Spleen (tissue), 11 donors: ENCODE measurements at regions not wholly inside any gene's neighbourhood (a gene's known extent, or its start where the extent isn't known, plus 50 kb on each side); places are given as distances from the start of the nearest gene placed in this dataset.

ENCODE experiments used
- DNase-seq: peaks from one replicate; pipeline ENCODE4 v3.0.0-alpha.2; 2020
- H3K27ac ChIP-seq, 8 donors: fragments of 200-600 bp; sonication (generic) in 7 of 8; 1 replicate in 4 of 8; 2 replicates in 4 of 8; pipeline versions ENCODE4 v1.5.0 to v1.8.0; 2016 to 2021; ENCODE audit warnings: inconsistent platforms in 4 of 8, mild to moderate bottlenecking in 4 of 8, moderate library complexity in 1 of 8
- H3K27me3 ChIP-seq, 7 donors: fragments of 200-600 bp; sonication (generic) in 6 of 7; replicated peaks in 1 of 7; 1 replicate in 4 of 7; 2 replicates in 3 of 7; pipeline versions ENCODE4 v1.5.0 to v1.8.0; 2016 to 2021; ENCODE audit warnings: inconsistent platforms in 3 of 7, mild to moderate bottlenecking in 1 of 7
- H3K36me3 ChIP-seq, 6 donors: fragments of 200-600 bp; sonication (generic) in 5 of 6; 1 replicate in 4 of 6; 2 replicates in 2 of 6; pipeline versions ENCODE4 v1.5.0 to v1.8.0; 2016 to 2021; ENCODE audit warnings: inconsistent platforms in 2 of 6
- H3K4me1 ChIP-seq, 6 donors: fragments of 200-600 bp; sonication (generic) in 5 of 6; 1 replicate in 3 of 6; 2 replicates in 3 of 6; pipeline versions ENCODE4 v1.5.0 to v1.8.0; 2016 to 2021; ENCODE audit warnings: inconsistent platforms in 3 of 6
- H3K4me3 ChIP-seq, 8 donors: fragments of 200-600 bp; sonication (generic) in 7 of 8; 1 replicate in 4 of 8; 2 replicates in 4 of 8; pipeline versions ENCODE4 v1.5.0 to v1.8.0; 2016 to 2021; ENCODE audit warnings: inconsistent platforms in 4 of 8, mild to moderate bottlenecking in 4 of 8, moderate library complexity in 2 of 8
- H3K9me3 ChIP-seq, 8 donors: fragments of 200-600 bp; sonication (generic) in 7 of 8; 1 replicate in 4 of 8; 2 replicates in 4 of 8; pipeline versions ENCODE4 v1.5.0 to v1.8.0; 2016 to 2021; ENCODE audit warnings: inconsistent platforms in 4 of 8
- CTCF ChIP-seq, 11 experiments: fragments of 200-600 bp in 7 of 11; fragments of 450-650 bp in 4 of 11; sonication (generic) in 4 of 11; IDR thresholded peaks in 8 of 11; conservative IDR thresholded peaks in 3 of 11; 1 replicate in 7 of 11; 2 replicates in 4 of 11; pipeline versions ENCODE4 v1.4.0 to v1.8.0; 2016 to 2021; ENCODE audit warnings: antibody characterized with exemption in 11 of 11, inconsistent platforms in 4 of 11, mild to moderate bottlenecking in 1 of 11
- POLR2A ChIP-seq, 3 donors: fragments of 450-650 bp; IDR thresholded peaks; one replicate each; pipeline ENCODE4 v1.5.1; 2017; ENCODE audit warnings: antibody characterized with exemption in 3 of 3, mild to moderate bottlenecking in 1 of 3
- POLR2AphosphoS5 ChIP-seq, 3 donors: sonication (generic); formaldehyde crosslinking; IDR thresholded peaks; one replicate each; pipeline ENCODE4 v1.5.1; 2017; ENCODE audit warnings: antibody characterized with exemption in 3 of 3
- WGBS, 5 donors: extraction: QIAGEN DNeasy Blood & Tissue Kit in 3 of 5; methylation state at CpG; one replicate each; pipeline versions ENCODE4 v1.1.5 to v1.1.7; 2013 to 2018; 5-methylcytosine and 5-hydroxymethylcytosine counted together
- intact Hi-C: fragments of 100-400 bp; cut with DNase I; formaldehyde crosslinking; loops from one replicate; pipeline ENCODE4 v1.15.0; 2023; ENCODE audit warnings: low total_unique reads
- donor health status: healthy with polysubstance abuse.
- donor health status: DM: no; HTN: no; CAD: no; lungs with moderate emphysema.
- donor health status: DM: no; HTN: no; CAD: no.
- donor health status: Bipolar disorder and iron deficiency.
- donor health status: healthy.
- donor health status: DM: no; HTN: no; CAD: no.
- donor health status: DM: yes; HTN: yes; CAD: no.

DNA sequence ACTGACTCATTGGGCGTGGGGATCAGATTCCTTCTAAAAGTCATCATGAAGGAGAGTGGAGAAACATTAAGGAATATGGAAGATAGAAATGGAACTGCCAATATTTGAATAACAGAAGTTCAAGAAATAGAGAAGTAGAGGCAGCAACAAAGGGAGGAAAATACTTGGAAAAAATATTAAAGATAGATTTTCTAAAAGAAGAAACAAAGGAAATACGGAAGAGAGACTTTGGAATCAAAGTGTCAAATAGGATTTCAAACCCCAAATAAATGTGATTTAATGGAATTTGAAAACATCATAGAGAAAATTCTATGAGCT, 605.1 kb upstream of the KLF4 start:
- Histone ChIP-seq H3K4me1 (no peaks in the 10 kb centered on the region), H3K9me3 (peaks cover 0 to 10% (median 3%) of the 10 kb centered on the region in 8 donors), H3K27me3 (no peaks in the 10 kb centered on the region), H3K27ac (no peak overlapping the region), H3K36me3 (no peaks in the 10 kb centered on the region), H3K4me3 (no peak overlapping the region)
- TF ChIP-seq POLR2AphosphoS5 (IDR thresholded peaks at IDR 0.05): no peak
- TF ChIP-seq POLR2A (IDR thresholded peaks at IDR 0.05): no peak
- no peak for TF ChIP-seq CTCF (IDR thresholded peaks at IDR 0.05 in 8 of 11, conservative IDR thresholded peaks at IDR 0.05 in 3 of 11)
- intact Hi-C loops: no loop called here
- no peak for DNase-seq
- WGBS, 5 donors: 88 to 97% (median 91%) methylated on average over 2 of the region's 2 CpGs

DNA sequence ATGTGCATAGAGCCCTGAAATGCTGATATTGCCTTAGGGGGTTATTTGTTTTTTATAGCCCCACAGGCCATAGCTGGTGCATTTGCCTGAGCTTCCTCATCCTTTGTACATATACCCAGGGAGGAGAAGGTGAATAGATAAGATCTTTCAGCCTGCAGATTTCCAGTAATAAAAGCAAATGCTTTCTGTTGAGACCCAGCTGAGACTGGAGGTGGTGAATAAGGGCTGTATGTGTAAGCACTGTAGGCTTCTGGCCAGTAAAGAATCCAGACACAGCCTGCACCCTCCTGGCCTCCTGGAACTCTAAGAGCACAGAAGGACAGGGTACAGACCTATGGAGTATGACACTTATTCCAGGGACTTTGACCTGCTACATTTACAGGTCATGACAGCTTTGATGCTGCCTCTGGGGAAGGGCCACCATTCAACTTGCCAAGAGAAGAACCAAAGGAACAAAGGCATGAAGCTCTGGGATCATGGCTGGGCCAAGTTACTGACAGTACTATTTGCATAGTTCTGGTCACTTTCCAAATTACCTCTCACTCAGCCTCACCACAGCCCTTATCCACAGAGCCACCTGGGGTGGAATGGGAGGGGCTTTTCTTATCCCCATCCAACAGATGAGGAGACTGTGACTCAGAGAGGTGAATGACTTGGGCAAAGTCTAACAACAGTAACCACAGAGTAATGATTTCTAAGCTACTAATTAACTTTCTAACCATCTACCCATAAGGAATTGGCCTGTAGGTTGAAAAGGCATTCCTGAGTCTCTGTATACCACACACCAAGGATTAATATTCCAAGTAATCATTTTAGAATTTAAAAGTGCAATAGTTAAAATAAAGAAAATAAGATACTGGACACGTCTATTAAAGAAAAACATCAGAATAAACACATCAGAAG, 604.5 kb upstream of the KLF4 start:
- WGBS, 5 donors: 63 to 88% (median 76%) methylated on average over 1 of the region's 1 CpG
- no peaks in the 10 kb centered on the region for H3K4me1 ChIP-seq
- no peaks in the 10 kb centered on the region for H3K27me3 ChIP-seq
- peaks cover 0 to 10% (median 3%) of the 10 kb centered on the region in 8 donors for H3K9me3 ChIP-seq
- DNase-seq: no peak
- no peak overlapping the region for H3K4me3 ChIP-seq
- H3K36me3 ChIP-seq: no peaks in the 10 kb centered on the region
- H3K27ac ChIP-seq: no peak overlapping the region
- intact Hi-C loops: no loop called here
- TF ChIP-seq POLR2A (IDR thresholded peaks at IDR 0.05): no peak
- no peak for TF ChIP-seq POLR2AphosphoS5 (IDR thresholded peaks at IDR 0.05)
- no peak for TF ChIP-seq CTCF (IDR thresholded peaks at IDR 0.05 in 8 of 11, conservative IDR thresholded peaks at IDR 0.05 in 3 of 11)

DNA sequence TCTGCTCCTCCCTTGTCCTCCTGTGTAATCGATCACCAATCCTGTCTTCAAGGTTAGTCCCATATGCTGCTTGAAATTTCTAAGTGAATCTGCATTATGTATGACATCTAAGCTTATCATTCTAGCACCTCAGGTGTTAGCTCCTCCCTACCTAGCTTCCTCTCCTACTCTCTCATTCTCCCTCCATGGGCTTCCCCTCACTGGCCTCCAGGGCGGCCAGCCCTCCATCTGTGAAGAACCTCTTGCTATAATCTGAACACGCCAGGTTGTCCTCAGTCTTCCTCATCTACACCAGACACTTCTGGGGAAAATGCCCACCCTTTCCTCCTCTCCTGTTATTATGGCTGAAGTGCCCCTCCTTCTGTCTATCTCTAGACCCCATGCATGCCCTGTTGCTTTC, 599.3 kb upstream of the KLF4 start:
- intact Hi-C loops: no loop called here

More for the DNA sequence above, 599.3 kb upstream of the KLF4 start:
- Histone ChIP-seq H3K9me3 (peaks cover 0 to 10% (median 3%) of the 10 kb centered on the region in 8 donors), H3K36me3 (no peaks in the 10 kb centered on the region), H3K27me3 (no peaks in the 10 kb centered on the region), H3K4me1 (no peaks in the 10 kb centered on the region), H3K4me3 (no peak overlapping the region), H3K27ac (no peak overlapping the region)
- TF ChIP-seq CTCF (IDR thresholded peaks at IDR 0.05 in 8 of 11, conservative IDR thresholded peaks at IDR 0.05 in 3 of 11) (no peak), POLR2A (IDR thresholded peaks at IDR 0.05) (no peak), POLR2AphosphoS5 (IDR thresholded peaks at IDR 0.05) (no peak)
- DNase-seq: no peak
- 90 to 99% (median 94%) methylated on average over 3 of the region's 3 CpGs for WGBS, 5 donors
